GM12878 (cell line): ENCODE measurements at regions not wholly inside any gene's neighbourhood (a gene's known extent, or its start where the extent isn't known, plus 50 kb on each side); places are given as distances from the start of the nearest gene placed in this dataset.

Experiments used
- ATAC-seq: fragments of 200-7000 bp; cut with Tn5 transposase; 3 replicates; pipeline ENCODE4 v1.9.1; 2020; ENCODE audit warnings: mild to moderate bottlenecking, moderate library complexity
- BruUV-seq: library from RNA; stranded (reverse); fragments of 400-500 nt; replicated peaks from 2 replicates; lab custom pipeline; 2021; lab: Mats Ljungman, UMichigan
- CTCF ChIA-PET: fragments of 300-600 bp; sonication (Branson Sonifier 250); formaldehyde crosslinking; extraction: SDS; loops from one replicate; lab custom pipeline; 2021; ENCODE audit warnings: inconsistent platforms; lab: Yijun Ruan, JAX
- POLR2A ChIA-PET: fragments of 350-600 bp; formaldehyde crosslinking; extraction: SDS; loops from one replicate; lab custom pipeline; 2021; ENCODE audit warnings: inconsistent platforms; lab: Charles Lee
- RAD21 ChIA-PET: fragments of 300-600 bp; sonication (Branson Sonifier 250); formaldehyde crosslinking; loops from one replicate; lab custom pipeline; 2023; ENCODE audit warnings: antibody characterized with exemption; ENCODE audit not compliant: unreplicated experiment; lab: Charles Lee
- SMC1A ChIA-PET: fragments of 300-600 bp; sonication (Branson Sonifier 250); formaldehyde crosslinking; loops from one replicate; lab custom pipeline; 2023; ENCODE audit not compliant: unreplicated experiment, uncharacterized antibody; lab: Charles Lee
- DNase-seq: peaks from one replicate; pipeline ENCODE4 v3.0.0-alpha.2; 2011; ENCODE audit warnings: low read depth, low spot score
- FAIRE-seq: peaks from 3 replicates; lab custom pipeline; 2011; peaks lifted over from hg19 to GRCh38; lab: Jason Lieb, UNC
- H2AFZ ChIP-seq: 2 replicates; pipeline ENCODE4 v1.6.0; 2011; ENCODE audit warnings: low read depth, low read length, control low read depth; ENCODE audit not compliant: control insufficient read depth
- H3K27ac ChIP-seq: 2 replicates; pipeline ENCODE4 v1.5.1; 2011; ENCODE audit warnings: control low read depth; ENCODE audit not compliant: control insufficient read depth, insufficient read depth
- H3K27me3 ChIP-seq, 2 experiments: replicated peaks in 1 of 2; 2 replicates each; pipeline versions ENCODE4 v1.6.0 to v1.6.1; 2011; ENCODE audit warnings: low read length in 1 of 2; ENCODE audit not compliant: control insufficient read depth in 2 of 2, insufficient read depth in 2 of 2
- H3K36me3 ChIP-seq, 2 experiments: 2 replicates each; pipeline ENCODE4 v1.5.1; 2011; ENCODE audit warnings: low read length in 1 of 2; ENCODE audit not compliant: control insufficient read depth in 2 of 2, insufficient read depth in 2 of 2
- H3K4me1 ChIP-seq: 2 replicates; pipeline ENCODE4 v1.6.1; 2011; ENCODE audit warnings: mild to moderate bottlenecking, low read length, moderate library complexity, mixed read lengths; ENCODE audit not compliant: control insufficient read depth, insufficient read depth
- H3K4me2 ChIP-seq: 2 replicates; pipeline ENCODE4 v1.6.0; 2011; ENCODE audit warnings: control low read depth; ENCODE audit not compliant: control insufficient read depth, insufficient read depth
- H3K4me3 ChIP-seq: fragments of 200-600 bp; sonication (generic); 2 replicates; pipeline ENCODE4 v1.5.1; 2016
- H3K79me2 ChIP-seq: 2 replicates; pipeline ENCODE4 v1.6.0; 2011; ENCODE audit warnings: low read length; ENCODE audit not compliant: control insufficient read depth, insufficient read depth
- H3K9ac ChIP-seq: 2 replicates; pipeline ENCODE4 v1.8.0; 2011; ENCODE audit warnings: low read length, control low read depth, mixed read lengths; ENCODE audit not compliant: control insufficient read depth, insufficient read depth
- H3K9me3 ChIP-seq: replicated peaks from 3 replicates; pipeline ENCODE4 v1.5.1; 2011; ENCODE audit warnings: mild to moderate bottlenecking, low read length; ENCODE audit not compliant: control insufficient read depth, insufficient read depth
- H4K20me1 ChIP-seq: 2 replicates; pipeline ENCODE4 v1.6.0; 2011; ENCODE audit not compliant: control insufficient read depth, insufficient read depth
- BRCA1 ChIP-seq: IDR thresholded peaks from 2 replicates; pipeline ENCODE4 v1.6.1; 2011; ENCODE audit warnings: low read depth, low read length, improper control_type of control experiment
- CBX3 ChIP-seq: fragments of 200-600 bp; sonication (generic); IDR thresholded peaks from 2 replicates; pipeline ENCODE4 v1.6.1; 2016; ENCODE audit warnings: low read depth, borderline replicate concordance
- CHD4 ChIP-seq: fragments of 200-600 bp; sonication (generic); IDR thresholded peaks from 2 replicates; pipeline ENCODE4 v1.6.1; 2016; ENCODE audit warnings: mild to moderate bottlenecking
- CREB1 ChIP-seq: IDR thresholded peaks from 2 replicates; pipeline ENCODE4 v1.6.1; 2012; ENCODE audit warnings: low read depth, mild to moderate bottlenecking, inconsistent platforms
- ESRRA ChIP-seq: IDR thresholded peaks from 2 replicates; pipeline ENCODE4 v1.6.1; 2012; ENCODE audit warnings: mild to moderate bottlenecking, low read length, improper control_type of control experiment
- FOS ChIP-seq: IDR thresholded peaks from 3 replicates; pipeline ENCODE4 v1.6.1; 2011; ENCODE audit warnings: borderline replicate concordance; ENCODE audit not compliant: insufficient read length; ENCODE audit errors: extremely low read depth
- NBN ChIP-seq: fragments of 450-650 bp; IDR thresholded peaks from 2 replicates; pipeline ENCODE4 v1.6.1; 2016
- NR2C1 ChIP-seq: fragments of 450-650 bp; IDR thresholded peaks from 2 replicates; pipeline ENCODE4 v1.6.1; 2017; ENCODE audit warnings: antibody characterized with exemption, mild to moderate bottlenecking, moderate library complexity
- NR2C2 ChIP-seq: IDR thresholded peaks from 2 replicates; pipeline ENCODE4 v1.6.1; 2011; ENCODE audit warnings: borderline replicate concordance, low read depth; ENCODE audit not compliant: control insufficient read depth, insufficient read length
- POLR2AphosphoS5 ChIP-seq: IDR thresholded peaks from 2 replicates; pipeline ENCODE4 v1.6.1; 2011; ENCODE audit warnings: mild to moderate bottlenecking, low read length, inconsistent platforms
- SMAD5 ChIP-seq: IDR thresholded peaks from 2 replicates; pipeline ENCODE4 v1.6.1; 2016; ENCODE audit warnings: antibody characterized with exemption, low read depth
- SUZ12 ChIP-seq: fragments of 200-600 bp; sonication (generic); IDR thresholded peaks from one replicate; pipeline ENCODE4 v1.6.1; 2018; ENCODE audit warnings: antibody characterized with exemption, mild to moderate bottlenecking; ENCODE audit not compliant: unreplicated experiment
- TAF1 ChIP-seq: IDR thresholded peaks from 2 replicates; pipeline ENCODE4 v1.6.1; 2011; ENCODE audit warnings: mild to moderate bottlenecking, low read depth, low read length, borderline replicate concordance
- TARDBP ChIP-seq: IDR thresholded peaks from 2 replicates; pipeline ENCODE4 v1.6.1; 2016; ENCODE audit warnings: borderline replicate concordance
- WGBS: methylation state at CpG from one replicate; pipeline ENCODE4 v1.1.6; 2016; ENCODE audit warnings: low lambda C conversion rate; ENCODE audit not compliant: insufficient replicate concordance, insufficient coverage; ENCODE audit errors: missing lambda C conversion rate; 5-methylcytosine and 5-hydroxymethylcytosine counted together
- in situ Hi-C: fragments of 300-500 bp; cut with MboI; formaldehyde crosslinking; loops from 9 replicates; pipeline ENCODE4 v1.14.3; 2018; ENCODE audit warnings: mixed read lengths
- intact Hi-C: fragments of 100-400 bp; cut with micrococcal nuclease; formaldehyde crosslinking; loops from one replicate; pipeline ENCODE4 v1.14.2; 2022; ENCODE audit not compliant: unreplicated experiment
- TF ChIP-seq, protein P1 (sequence below): fragments of 450-650 bp; IDR thresholded peaks from 2 replicates; pipeline ENCODE4 v1.6.1; 2014; ENCODE audit warnings: mild to moderate bottlenecking

DNA sequence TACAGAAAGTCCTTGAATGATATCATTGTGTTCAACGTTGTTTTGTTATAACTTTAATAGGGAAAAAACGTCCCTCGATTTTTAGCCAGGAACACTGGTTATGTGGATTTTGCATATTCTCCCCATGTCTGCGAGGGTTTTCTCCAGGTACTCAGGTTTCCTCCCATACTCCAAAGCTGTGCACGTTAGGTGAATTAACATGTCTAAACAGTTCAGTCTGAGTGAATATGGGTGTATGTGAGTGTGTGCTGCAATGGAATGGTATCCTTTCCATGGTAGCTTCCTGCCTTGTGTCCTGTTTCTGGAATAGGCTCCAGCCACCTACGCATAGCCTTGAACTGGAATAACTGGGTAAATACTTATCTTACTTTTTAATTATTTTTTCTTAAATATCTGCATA, 810.8 kb upstream of the ATXN7L3B start:
- no peak overlapping the region for H3K4me2 ChIP-seq
- DNase-seq (no peak), FAIRE-seq (no peak), ATAC-seq (no peak)
- SMC1A ChIA-PET = no interaction called here
- no peaks in the 10 kb centered on the region for H3K4me1 ChIP-seq
- H3K79me2 ChIP-seq = no peaks in the 10 kb centered on the region
- RAD21 ChIA-PET = no interaction called here
- H3K27me3 ChIP-seq = no peaks in the 10 kb centered on the region
- WGBS = under 1% methylated on average over 6 of the region's 6 CpGs
- intact Hi-C loops (no loop called here), in situ Hi-C loops (no loop called here)
- no TSS peak for BruUV-seq
- CTCF ChIA-PET = interaction anchor here (1.2 kb wide), 1 partner anchor 9 kb away, joined by 3 read pairs; no protein-coding TSS in a partner anchor
- TF ChIP-seq TAF1 = no peak
- TF ChIP-seq NR2C1 = no peak
- TF ChIP-seq CHD4 = no peak
- no peak for TF ChIP-seq POLR2AphosphoS5
- TF ChIP-seq NBN = no peak
- no peak for TF ChIP-seq SUZ12
- TF ChIP-seq FOS = no peak
- no peak for TF ChIP-seq NR2C2
- no peak for TF ChIP-seq CREB1
- TF ChIP-seq, protein P1, sequence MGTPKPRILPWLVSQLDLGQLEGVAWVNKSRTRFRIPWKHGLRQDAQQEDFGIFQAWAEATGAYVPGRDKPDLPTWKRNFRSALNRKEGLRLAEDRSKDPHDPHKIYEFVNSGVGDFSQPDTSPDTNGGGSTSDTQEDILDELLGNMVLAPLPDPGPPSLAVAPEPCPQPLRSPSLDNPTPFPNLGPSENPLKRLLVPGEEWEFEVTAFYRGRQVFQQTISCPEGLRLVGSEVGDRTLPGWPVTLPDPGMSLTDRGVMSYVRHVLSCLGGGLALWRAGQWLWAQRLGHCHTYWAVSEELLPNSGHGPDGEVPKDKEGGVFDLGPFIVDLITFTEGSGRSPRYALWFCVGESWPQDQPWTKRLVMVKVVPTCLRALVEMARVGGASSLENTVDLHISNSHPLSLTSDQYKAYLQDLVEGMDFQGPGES = no peak
- TF ChIP-seq TARDBP = no peak
- TF ChIP-seq CBX3 = no peak
- TF ChIP-seq SMAD5 = no peak
- no peak for TF ChIP-seq BRCA1
- TF ChIP-seq ESRRA = no peak
- H4K20me1 ChIP-seq = no peaks in the 10 kb centered on the region
- H3K9ac ChIP-seq = no peak overlapping the region
- no peaks in the 10 kb centered on the region for H3K9me3 ChIP-seq
- POLR2A ChIA-PET = no interaction called here
- no peaks in the 10 kb centered on the region for H3K36me3 ChIP-seq
- H3K27ac ChIP-seq = no peak overlapping the region
- no peak overlapping the region for H3K4me3 ChIP-seq
- no peak overlapping the region for H2AFZ ChIP-seq
